ENCODE measurements at regions not wholly inside any gene's neighbourhood (a gene's known extent, or its start where the extent isn't known, plus 50 kb on each side); places are given as distances from the start of the nearest gene placed in this dataset.

- TF ChIP-seq CTCF (IDR thresholded peaks at IDR 0.05; ENCODE audit: low read depth, low read length, poor library complexity, severe bottlenecking) (no peak), EZH2phosphoT487 (IDR thresholded peaks at IDR 0.05; ENCODE audit: borderline replicate concordance, low read length) (no peak)
These were observed 69.4 kb upstream of the CA10 start for GRCh38 chr17:52227926-52228325.
